ENCODE measurements at regions not wholly inside any gene's neighbourhood (a gene's known extent, or its start where the extent isn't known, plus 50 kb on each side); places are given as distances from the start of the nearest gene placed in this dataset.

- TF ChIP-seq, protein P1, sequence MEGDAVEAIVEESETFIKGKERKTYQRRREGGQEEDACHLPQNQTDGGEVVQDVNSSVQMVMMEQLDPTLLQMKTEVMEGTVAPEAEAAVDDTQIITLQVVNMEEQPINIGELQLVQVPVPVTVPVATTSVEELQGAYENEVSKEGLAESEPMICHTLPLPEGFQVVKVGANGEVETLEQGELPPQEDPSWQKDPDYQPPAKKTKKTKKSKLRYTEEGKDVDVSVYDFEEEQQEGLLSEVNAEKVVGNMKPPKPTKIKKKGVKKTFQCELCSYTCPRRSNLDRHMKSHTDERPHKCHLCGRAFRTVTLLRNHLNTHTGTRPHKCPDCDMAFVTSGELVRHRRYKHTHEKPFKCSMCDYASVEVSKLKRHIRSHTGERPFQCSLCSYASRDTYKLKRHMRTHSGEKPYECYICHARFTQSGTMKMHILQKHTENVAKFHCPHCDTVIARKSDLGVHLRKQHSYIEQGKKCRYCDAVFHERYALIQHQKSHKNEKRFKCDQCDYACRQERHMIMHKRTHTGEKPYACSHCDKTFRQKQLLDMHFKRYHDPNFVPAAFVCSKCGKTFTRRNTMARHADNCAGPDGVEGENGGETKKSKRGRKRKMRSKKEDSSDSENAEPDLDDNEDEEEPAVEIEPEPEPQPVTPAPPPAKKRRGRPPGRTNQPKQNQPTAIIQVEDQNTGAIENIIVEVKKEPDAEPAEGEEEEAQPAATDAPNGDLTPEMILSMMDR (IDR thresholded peaks at IDR 0.05), result no peak
- TF ChIP-seq POLR2A (IDR thresholded peaks at IDR 0.05), result no peak
- TF ChIP-seq EP300 (IDR thresholded peaks at IDR 0.05), result no peak
- no peak for TF ChIP-seq POLR2AphosphoS5 (IDR thresholded peaks at IDR 0.05)
Measured at GRCh38 chr3:127469760-127470159, 120.8 kb downstream of the TPRA1 start.

All from sigmoid colon (tissue), 4 donors.